HepG2 (cell line): ENCODE measurements at regions not wholly inside any gene's neighbourhood (a gene's known extent, or its start where the extent isn't known, plus 50 kb on each side); places are given as distances from the start of the nearest gene placed in this dataset.
A peak's percentile ranks its signal among the peaks of the same experiment; 100 is the strongest.

Experiments
- ATAC-seq: fragments of 200-7000 bp; cut with Tn5 transposase; 3 replicates; pipeline ENCODE4 v1.9.1; 2020; ENCODE audit warnings: mild to moderate bottlenecking, moderate library complexity
- BruUV-seq: library from RNA; stranded (reverse); fragments of 400-500 nt; replicated peaks from 2 replicates; lab custom pipeline; 2021; lab: Mats Ljungman, UMichigan
- CTCF ChIA-PET: fragments of 300-600 bp; formaldehyde crosslinking; extraction: SDS; loops from one replicate; lab custom pipeline; 2021; ENCODE audit warnings: low total read pairs, inconsistent platforms, low intra/inter-chr PET ratio; lab: Yijun Ruan, JAX
- POLR2A ChIA-PET: fragments of 350-600 bp; sonication (Branson Sonifier 250); formaldehyde crosslinking; loops from one replicate; lab custom pipeline; 2020; ENCODE audit warnings: antibody characterized with exemption, inconsistent platforms; lab: Yijun Ruan, JAX
- DNase-seq: peaks from one replicate; pipeline ENCODE4 v3.0.0-alpha.2; 2015; ENCODE audit warnings: low spot score
- FAIRE-seq: peaks from 3 replicates; lab custom pipeline; 2011; peaks lifted over from hg19 to GRCh38; lab: Jason Lieb, UNC
- H2AFZ ChIP-seq: one replicate; pipeline ENCODE4 v1.6.1; 2011; ENCODE audit warnings: low read length, inconsistent platforms
- H3K27ac ChIP-seq: fragments of 300-600 bp; 3 replicates; pipeline ENCODE4 v1.8.0; 2011; ENCODE audit warnings: mixed run types, mild to moderate bottlenecking, mixed read lengths, low read length, inconsistent platforms; ENCODE audit not compliant: insufficient read depth; ENCODE audit errors: extremely low read length
- H3K27me3 ChIP-seq, 2 experiments: fragments of 200-600 bp in 1 of 2; 2 replicates in 1 of 2; 3 replicates in 1 of 2; pipeline versions ENCODE4 v1.6.0 to v1.8.0; 2011; ENCODE audit warnings: low read length in 2 of 2, mild to moderate bottlenecking in 2 of 2, moderate library complexity in 2 of 2, inconsistent platforms in 1 of 2; ENCODE audit not compliant: insufficient read depth in 2 of 2, control insufficient read depth in 1 of 2
- H3K36me3 ChIP-seq, 2 experiments: fragments of 200-600 bp in 1 of 2; replicated peaks in 1 of 2; 2 replicates in 1 of 2; 3 replicates in 1 of 2; pipeline versions ENCODE4 v1.5.1 to v1.8.0; 2011; ENCODE audit warnings: low read length in 2 of 2, inconsistent platforms in 1 of 2; ENCODE audit not compliant: insufficient read depth in 2 of 2, control insufficient read depth in 1 of 2
- H3K4me1 ChIP-seq: 2 replicates; pipeline ENCODE4 v1.5.1; 2012; ENCODE audit warnings: low read length, inconsistent platforms; ENCODE audit not compliant: insufficient read depth
- H3K4me2 ChIP-seq: 2 replicates; pipeline ENCODE4 v1.6.0; 2011; ENCODE audit warnings: low read depth, low read length, inconsistent platforms
- H3K4me3 ChIP-seq, 3 experiments: fragments of 200-600 bp in 1 of 3; sonication (generic), shearing (Covaris generic) in 1 of 3; replicated peaks in 1 of 3; 2 replicates each; pipeline ENCODE4 v1.5.1; 2011 to 2016; ENCODE audit warnings: low read length in 3 of 3, inconsistent platforms in 2 of 3, low read depth in 2 of 3, mild to moderate bottlenecking in 2 of 3, control low read depth in 1 of 3, mixed read lengths in 1 of 3; ENCODE audit not compliant: insufficient read depth in 1 of 3
- H3K79me2 ChIP-seq: one replicate; pipeline ENCODE4 v1.6.1; 2011; ENCODE audit warnings: low read length, inconsistent platforms; ENCODE audit not compliant: insufficient read depth
- H3K9ac ChIP-seq: 2 replicates; pipeline ENCODE4 v1.6.0; 2011; ENCODE audit warnings: mild to moderate bottlenecking, low read depth, low read length, inconsistent platforms; ENCODE audit not compliant: insufficient read depth
- H3K9me3 ChIP-seq: 2 replicates; pipeline ENCODE4 v1.5.1; 2012; ENCODE audit warnings: mild to moderate bottlenecking, low read length
- H4K20me1 ChIP-seq: 2 replicates; pipeline ENCODE4 v1.6.0; 2011; ENCODE audit warnings: inconsistent platforms, mild to moderate bottlenecking, low read length, moderate library complexity; ENCODE audit not compliant: insufficient read depth
- CCDC6 ChIP-seq: sonication (generic); formaldehyde crosslinking; IDR thresholded peaks from 2 replicates; pipeline ENCODE4 v1.8.1; 2022; ENCODE audit warnings: mild to moderate bottlenecking, missing genetic modification reagents, moderate library complexity
- JDP2 ChIP-seq: sonication (generic); formaldehyde crosslinking; IDR thresholded peaks from 2 replicates; pipeline ENCODE4 v1.8.1; 2022; ENCODE audit warnings: missing genetic modification reagents, borderline replicate concordance
- MAF1 ChIP-seq: sonication (generic); formaldehyde crosslinking; IDR thresholded peaks from 2 replicates; pipeline ENCODE4 v1.5.0; 2020; ENCODE audit warnings: missing genetic modification reagents, borderline replicate concordance
- MAFF ChIP-seq: IDR thresholded peaks from 2 replicates; pipeline ENCODE4 v1.6.1; 2011; ENCODE audit warnings: low read depth, low read length, improper control_type of control experiment
- MAFG ChIP-seq: sonication (generic); formaldehyde crosslinking; IDR thresholded peaks from 2 replicates; pipeline ENCODE4 v1.5.1; 2020; ENCODE audit warnings: mild to moderate bottlenecking, missing genetic modification reagents
- MAFK ChIP-seq, 2 experiments: IDR thresholded peaks in 1 of 2; conservative IDR thresholded peaks in 1 of 2; 2 replicates each; pipeline ENCODE4 v1.6.1; 2011; ENCODE audit warnings: improper control_type of control experiment in 2 of 2, low read length in 2 of 2
- MEIS1 ChIP-seq: sonication (generic); formaldehyde crosslinking; IDR thresholded peaks from 2 replicates; pipeline ENCODE4 v1.9.0; 2021; ENCODE audit warnings: mild to moderate bottlenecking, missing genetic modification reagents, moderate library complexity, borderline replicate concordance
- NR3C1 ChIP-seq: sonication (generic); formaldehyde crosslinking; IDR thresholded peaks from 2 replicates; pipeline ENCODE4 v1.4.0; 2020; ENCODE audit warnings: missing genetic modification reagents
- SATB2 ChIP-seq: sonication (generic); formaldehyde crosslinking; IDR thresholded peaks from 2 replicates; pipeline ENCODE4 v1.5.0; 2020; ENCODE audit warnings: missing genetic modification reagents
- U2AF2 ChIP-seq: fragments of 200-400 bp; formaldehyde crosslinking; IDR thresholded peaks from 2 replicates; pipeline ENCODE4 v1.6.1; 2017; ENCODE audit warnings: low read depth, mild to moderate bottlenecking, low read length
- ZMYM2 ChIP-seq: sonication (generic); formaldehyde crosslinking; IDR thresholded peaks from 2 replicates; pipeline ENCODE4 v1.8.0; 2022; ENCODE audit warnings: mild to moderate bottlenecking, missing genetic modification reagents
- ZNF10 ChIP-seq: sonication (generic); formaldehyde crosslinking; IDR thresholded peaks from 2 replicates; pipeline ENCODE4 v1.4.0; 2020; ENCODE audit warnings: mild to moderate bottlenecking, low read depth, missing genetic modification reagents, borderline replicate concordance
- ZNF317 ChIP-seq: sonication (generic); formaldehyde crosslinking; IDR thresholded peaks from 2 replicates; pipeline ENCODE4 v1.5.0; 2020; ENCODE audit warnings: mild to moderate bottlenecking, missing genetic modification reagents
- ZNF34 ChIP-seq: sonication (generic); formaldehyde crosslinking; IDR thresholded peaks from 2 replicates; pipeline ENCODE4 v1.4.0; 2020; ENCODE audit warnings: mild to moderate bottlenecking, missing genetic modification reagents, borderline replicate concordance
- ZNF558 ChIP-seq: sonication (generic); formaldehyde crosslinking; IDR thresholded peaks from 2 replicates; pipeline ENCODE4 v1.9.0; 2022; ENCODE audit warnings: mild to moderate bottlenecking, missing genetic modification reagents, borderline replicate concordance
- ZNF775 ChIP-seq: sonication (generic); formaldehyde crosslinking; IDR thresholded peaks from 2 replicates; pipeline ENCODE4 v1.4.0; 2020; ENCODE audit warnings: missing genetic modification reagents, mild to moderate bottlenecking, moderate library complexity, borderline replicate concordance
- ZNF83 ChIP-seq: sonication (generic); formaldehyde crosslinking; IDR thresholded peaks from 2 replicates; pipeline ENCODE4 v1.4.0; 2020; ENCODE audit warnings: missing genetic modification reagents, mild to moderate bottlenecking, borderline replicate concordance
- WGBS: methylation state at CpG from one replicate; pipeline ENCODE4 v1.1.6; 2017; ENCODE audit warnings: low lambda C conversion rate; 5-methylcytosine and 5-hydroxymethylcytosine counted together
- in situ Hi-C: cut with HindIII; loops from 2 replicates; pipeline ENCODE4 v1.10.0; 2017; ENCODE audit warnings: low pct_unique_long_range_greater_than_20kb; ENCODE audit not compliant: extremely low pct_ligation_motif_present
- intact Hi-C: fragments of 100-400 bp; cut with micrococcal nuclease; formaldehyde crosslinking; loops from one replicate; pipeline ENCODE4 v1.10.0; 2022; ENCODE audit not compliant: unreplicated experiment

GRCh38 chr3:13975686-13976085 is 95.8 kb upstream of the WNT7A start:
- Histone ChIP-seq H2AFZ (no peak overlapping the region), H4K20me1 (no peaks in the 10 kb centered on the region), H3K4me2 (no peak overlapping the region), H3K9me3 (peaks cover 20% of the 10 kb centered on the region), H3K9ac (no peak overlapping the region), H3K4me3 (no peak overlapping the region), H3K79me2 (no peaks in the 10 kb centered on the region), H3K4me1 (no peaks in the 10 kb centered on the region), H3K27ac (no peak overlapping the region), H3K36me3 (no peaks in the 10 kb centered on the region), H3K27me3 (no peaks in the 10 kb centered on the region)
- TF ChIP-seq ZNF317 (CRISPR knock-in tag) (no peak), MAFK (conservative IDR thresholded peaks at IDR 0.05 in 1 of 2, IDR thresholded peaks at IDR 0.05 in 1 of 2; ENCODE audit: low read length in 2 of 2) (peak; percentile 36 to 69; a peak in 2 of 4 replicates), MAFF (peak; percentile 39; the same call in 1 of the 2 replicates)
- no TSS peak for BruUV-seq
- POLR2A ChIA-PET = no interaction called here
- 0% methylated on average over 2 of the region's 2 CpGs for WGBS
- intact Hi-C loops = no loop called here
- in situ Hi-C loops = no loop called here
- CTCF ChIA-PET = no interaction called here
- DNase-seq (no peak), FAIRE-seq (no peak), ATAC-seq (no peak)

- no peaks in the 10 kb centered on the region for H4K20me1 ChIP-seq
- in situ Hi-C loops (no loop called here), intact Hi-C loops (no loop called here)
- H3K4me3 ChIP-seq = no peak overlapping the region
- ChIA-PET POLR2A (no interaction called here), CTCF (no interaction called here)
- H3K4me2 ChIP-seq = no peak overlapping the region
- H3K79me2 ChIP-seq = no peaks in the 10 kb centered on the region
- FAIRE-seq (no peak), ATAC-seq (no peak), DNase-seq (no peak)
- TF ChIP-seq JDP2 (no peak), MAFG (CRISPR knock-in tag) (no peak), CCDC6 (CRISPR knock-in tag) (no peak), ZNF775 (CRISPR knock-in tag) (no peak), ZNF558 (CRISPR knock-in tag) (no peak), NR3C1 (CRISPR knock-in tag) (no peak), MAF1 (no peak), SATB2 (CRISPR knock-in tag) (no peak), ZMYM2 (CRISPR knock-in tag) (no peak), ZNF83 (no peak), U2AF2 (no peak), MEIS1 (CRISPR knock-in tag) (no peak), ZNF34 (CRISPR knock-in tag) (no peak), ZNF10 (no peak)
- H3K27ac ChIP-seq = no peak overlapping the region
- WGBS = 3% methylated on average over 5 of the region's 5 CpGs
- H3K27me3 ChIP-seq = no peaks in the 10 kb centered on the region
- no peak overlapping the region for H2AFZ ChIP-seq
- H3K36me3 ChIP-seq = no peaks in the 10 kb centered on the region
- H3K9ac ChIP-seq = no peak overlapping the region
- H3K4me1 ChIP-seq = no peaks in the 10 kb centered on the region
- BruUV-seq = no TSS peak
- H3K9me3 ChIP-seq = peaks cover 20% of the 10 kb centered on the region
These were observed 93.0 kb upstream of the WNT7A start for GRCh38 chr3:13972679-13973379.
